GM23248 (cell line): ENCODE measurements at regions not wholly inside any gene's neighbourhood (a gene's known extent, or its start where the extent isn't known, plus 50 kb on each side); places are given as distances from the start of the nearest gene placed in this dataset.

Experiments used
- EZH2 ChIP-seq: fragments of 200-600 bp; sonication (generic); IDR thresholded peaks from 2 replicates; pipeline ENCODE4 v1.6.1; 2018; ENCODE audit warnings: antibody characterized with exemption, mild to moderate bottlenecking; ENCODE audit not compliant: insufficient read depth, poor library complexity, severe bottlenecking
- EZH2phosphoT487 ChIP-seq: fragments of 200-600 bp; sonication (generic); IDR thresholded peaks from 2 replicates; pipeline ENCODE4 v1.6.1; 2018; ENCODE audit warnings: antibody characterized with exemption, moderate library complexity, mild to moderate bottlenecking, low read depth; ENCODE audit not compliant: insufficient read depth

GRCh38 chr5:92801911-92802310, 779.1 kb downstream of the NR2F1-AS1 start:
- no peak for TF ChIP-seq EZH2phosphoT487
- no peak for TF ChIP-seq EZH2
